ENCODE measurements at regions not wholly inside any gene's neighbourhood (a gene's known extent, or its start where the extent isn't known, plus 50 kb on each side); places are given as distances from the start of the nearest gene placed in this dataset.

DNA sequence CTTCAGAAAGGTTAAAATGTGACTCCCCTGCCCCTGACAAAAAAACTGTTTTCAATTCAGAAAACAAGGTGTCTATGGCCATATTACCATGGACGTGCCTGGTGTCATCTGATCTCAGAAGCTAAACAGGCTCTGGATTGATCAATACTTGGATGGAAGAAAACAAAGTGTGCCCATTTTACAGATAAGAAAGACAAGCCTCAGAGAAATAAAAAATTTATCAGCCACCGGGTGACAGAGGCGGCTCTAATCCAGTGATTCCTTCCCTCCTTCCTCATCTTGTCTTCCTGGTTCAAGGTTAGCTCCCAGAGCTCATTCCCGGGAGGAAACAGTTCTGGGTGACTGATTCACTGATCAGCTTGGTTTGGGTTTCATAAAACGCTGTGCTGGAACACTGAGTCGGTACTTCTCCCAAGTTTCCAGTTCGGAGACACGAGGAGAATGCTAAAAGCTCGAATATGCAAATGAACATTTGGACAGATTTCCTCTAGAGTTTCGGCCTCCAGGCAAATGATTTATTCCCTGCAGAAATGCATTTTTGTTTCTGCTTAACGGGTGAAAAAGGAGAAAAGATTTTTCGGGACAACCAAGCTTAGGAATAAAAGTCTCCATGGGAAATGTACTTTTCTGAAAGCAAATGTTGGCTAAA, 211.2 kb downstream of the UQCRFS1 start (continued):
- TF ChIP-seq, protein P1, sequence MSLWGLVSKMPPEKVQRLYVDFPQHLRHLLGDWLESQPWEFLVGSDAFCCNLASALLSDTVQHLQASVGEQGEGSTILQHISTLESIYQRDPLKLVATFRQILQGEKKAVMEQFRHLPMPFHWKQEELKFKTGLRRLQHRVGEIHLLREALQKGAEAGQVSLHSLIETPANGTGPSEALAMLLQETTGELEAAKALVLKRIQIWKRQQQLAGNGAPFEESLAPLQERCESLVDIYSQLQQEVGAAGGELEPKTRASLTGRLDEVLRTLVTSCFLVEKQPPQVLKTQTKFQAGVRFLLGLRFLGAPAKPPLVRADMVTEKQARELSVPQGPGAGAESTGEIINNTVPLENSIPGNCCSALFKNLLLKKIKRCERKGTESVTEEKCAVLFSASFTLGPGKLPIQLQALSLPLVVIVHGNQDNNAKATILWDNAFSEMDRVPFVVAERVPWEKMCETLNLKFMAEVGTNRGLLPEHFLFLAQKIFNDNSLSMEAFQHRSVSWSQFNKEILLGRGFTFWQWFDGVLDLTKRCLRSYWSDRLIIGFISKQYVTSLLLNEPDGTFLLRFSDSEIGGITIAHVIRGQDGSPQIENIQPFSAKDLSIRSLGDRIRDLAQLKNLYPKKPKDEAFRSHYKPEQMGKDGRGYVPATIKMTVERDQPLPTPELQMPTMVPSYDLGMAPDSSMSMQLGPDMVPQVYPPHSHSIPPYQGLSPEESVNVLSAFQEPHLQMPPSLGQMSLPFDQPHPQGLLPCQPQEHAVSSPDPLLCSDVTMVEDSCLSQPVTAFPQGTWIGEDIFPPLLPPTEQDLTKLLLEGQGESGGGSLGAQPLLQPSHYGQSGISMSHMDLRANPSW (CRISPR knock-in tag; conservative IDR thresholded peaks at IDR 0.05; ENCODE audit: low read depth), result no peak
- TF ChIP-seq GABPB1 (CRISPR knock-in tag; IDR thresholded peaks at IDR 0.05) (no peak), NR1H2 (CRISPR knock-in tag; IDR thresholded peaks at IDR 0.05) (no peak)
- TF ChIP-seq, protein P2, sequence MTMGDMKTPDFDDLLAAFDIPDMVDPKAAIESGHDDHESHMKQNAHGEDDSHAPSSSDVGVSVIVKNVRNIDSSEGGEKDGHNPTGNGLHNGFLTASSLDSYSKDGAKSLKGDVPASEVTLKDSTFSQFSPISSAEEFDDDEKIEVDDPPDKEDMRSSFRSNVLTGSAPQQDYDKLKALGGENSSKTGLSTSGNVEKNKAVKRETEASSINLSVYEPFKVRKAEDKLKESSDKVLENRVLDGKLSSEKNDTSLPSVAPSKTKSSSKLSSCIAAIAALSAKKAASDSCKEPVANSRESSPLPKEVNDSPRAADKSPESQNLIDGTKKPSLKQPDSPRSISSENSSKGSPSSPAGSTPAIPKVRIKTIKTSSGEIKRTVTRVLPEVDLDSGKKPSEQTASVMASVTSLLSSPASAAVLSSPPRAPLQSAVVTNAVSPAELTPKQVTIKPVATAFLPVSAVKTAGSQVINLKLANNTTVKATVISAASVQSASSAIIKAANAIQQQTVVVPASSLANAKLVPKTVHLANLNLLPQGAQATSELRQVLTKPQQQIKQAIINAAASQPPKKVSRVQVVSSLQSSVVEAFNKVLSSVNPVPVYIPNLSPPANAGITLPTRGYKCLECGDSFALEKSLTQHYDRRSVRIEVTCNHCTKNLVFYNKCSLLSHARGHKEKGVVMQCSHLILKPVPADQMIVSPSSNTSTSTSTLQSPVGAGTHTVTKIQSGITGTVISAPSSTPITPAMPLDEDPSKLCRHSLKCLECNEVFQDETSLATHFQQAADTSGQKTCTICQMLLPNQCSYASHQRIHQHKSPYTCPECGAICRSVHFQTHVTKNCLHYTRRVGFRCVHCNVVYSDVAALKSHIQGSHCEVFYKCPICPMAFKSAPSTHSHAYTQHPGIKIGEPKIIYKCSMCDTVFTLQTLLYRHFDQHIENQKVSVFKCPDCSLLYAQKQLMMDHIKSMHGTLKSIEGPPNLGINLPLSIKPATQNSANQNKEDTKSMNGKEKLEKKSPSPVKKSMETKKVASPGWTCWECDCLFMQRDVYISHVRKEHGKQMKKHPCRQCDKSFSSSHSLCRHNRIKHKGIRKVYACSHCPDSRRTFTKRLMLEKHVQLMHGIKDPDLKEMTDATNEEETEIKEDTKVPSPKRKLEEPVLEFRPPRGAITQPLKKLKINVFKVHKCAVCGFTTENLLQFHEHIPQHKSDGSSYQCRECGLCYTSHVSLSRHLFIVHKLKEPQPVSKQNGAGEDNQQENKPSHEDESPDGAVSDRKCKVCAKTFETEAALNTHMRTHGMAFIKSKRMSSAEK (CRISPR knock-in tag; IDR thresholded peaks at IDR 0.05; ENCODE audit: borderline replicate concordance), result no peak
- TF ChIP-seq, protein P3, sequence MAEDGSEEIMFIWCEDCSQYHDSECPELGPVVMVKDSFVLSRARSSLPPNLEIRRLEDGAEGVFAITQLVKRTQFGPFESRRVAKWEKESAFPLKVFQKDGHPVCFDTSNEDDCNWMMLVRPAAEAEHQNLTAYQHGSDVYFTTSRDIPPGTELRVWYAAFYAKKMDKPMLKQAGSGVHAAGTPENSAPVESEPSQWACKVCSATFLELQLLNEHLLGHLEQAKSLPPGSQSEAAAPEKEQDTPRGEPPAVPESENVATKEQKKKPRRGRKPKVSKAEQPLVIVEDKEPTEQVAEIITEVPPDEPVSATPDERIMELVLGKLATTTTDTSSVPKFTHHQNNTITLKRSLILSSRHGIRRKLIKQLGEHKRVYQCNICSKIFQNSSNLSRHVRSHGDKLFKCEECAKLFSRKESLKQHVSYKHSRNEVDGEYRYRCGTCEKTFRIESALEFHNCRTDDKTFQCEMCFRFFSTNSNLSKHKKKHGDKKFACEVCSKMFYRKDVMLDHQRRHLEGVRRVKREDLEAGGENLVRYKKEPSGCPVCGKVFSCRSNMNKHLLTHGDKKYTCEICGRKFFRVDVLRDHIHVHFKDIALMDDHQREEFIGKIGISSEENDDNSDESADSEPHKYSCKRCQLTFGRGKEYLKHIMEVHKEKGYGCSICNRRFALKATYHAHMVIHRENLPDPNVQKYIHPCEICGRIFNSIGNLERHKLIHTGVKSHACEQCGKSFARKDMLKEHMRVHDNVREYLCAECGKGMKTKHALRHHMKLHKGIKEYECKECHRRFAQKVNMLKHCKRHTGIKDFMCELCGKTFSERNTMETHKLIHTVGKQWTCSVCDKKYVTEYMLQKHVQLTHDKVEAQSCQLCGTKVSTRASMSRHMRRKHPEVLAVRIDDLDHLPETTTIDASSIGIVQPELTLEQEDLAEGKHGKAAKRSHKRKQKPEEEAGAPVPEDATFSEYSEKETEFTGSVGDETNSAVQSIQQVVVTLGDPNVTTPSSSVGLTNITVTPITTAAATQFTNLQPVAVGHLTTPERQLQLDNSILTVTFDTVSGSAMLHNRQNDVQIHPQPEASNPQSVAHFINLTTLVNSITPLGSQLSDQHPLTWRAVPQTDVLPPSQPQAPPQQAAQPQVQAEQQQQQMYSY (CRISPR knock-in tag; IDR thresholded peaks at IDR 0.05), result no peak
- TF ChIP-seq, protein P4, sequence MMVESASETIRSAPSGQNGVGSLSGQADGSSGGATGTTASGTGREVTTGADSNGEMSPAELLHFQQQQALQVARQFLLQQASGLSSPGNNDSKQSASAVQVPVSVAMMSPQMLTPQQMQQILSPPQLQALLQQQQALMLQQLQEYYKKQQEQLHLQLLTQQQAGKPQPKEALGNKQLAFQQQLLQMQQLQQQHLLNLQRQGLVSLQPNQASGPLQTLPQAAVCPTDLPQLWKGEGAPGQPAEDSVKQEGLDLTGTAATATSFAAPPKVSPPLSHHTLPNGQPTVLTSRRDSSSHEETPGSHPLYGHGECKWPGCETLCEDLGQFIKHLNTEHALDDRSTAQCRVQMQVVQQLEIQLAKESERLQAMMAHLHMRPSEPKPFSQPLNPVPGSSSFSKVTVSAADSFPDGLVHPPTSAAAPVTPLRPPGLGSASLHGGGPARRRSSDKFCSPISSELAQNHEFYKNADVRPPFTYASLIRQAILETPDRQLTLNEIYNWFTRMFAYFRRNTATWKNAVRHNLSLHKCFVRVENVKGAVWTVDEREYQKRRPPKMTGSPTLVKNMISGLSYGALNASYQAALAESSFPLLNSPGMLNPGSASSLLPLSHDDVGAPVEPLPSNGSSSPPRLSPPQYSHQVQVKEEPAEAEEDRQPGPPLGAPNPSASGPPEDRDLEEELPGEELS (CRISPR knock-in tag; IDR thresholded peaks at IDR 0.05), result no peak

DNA sequence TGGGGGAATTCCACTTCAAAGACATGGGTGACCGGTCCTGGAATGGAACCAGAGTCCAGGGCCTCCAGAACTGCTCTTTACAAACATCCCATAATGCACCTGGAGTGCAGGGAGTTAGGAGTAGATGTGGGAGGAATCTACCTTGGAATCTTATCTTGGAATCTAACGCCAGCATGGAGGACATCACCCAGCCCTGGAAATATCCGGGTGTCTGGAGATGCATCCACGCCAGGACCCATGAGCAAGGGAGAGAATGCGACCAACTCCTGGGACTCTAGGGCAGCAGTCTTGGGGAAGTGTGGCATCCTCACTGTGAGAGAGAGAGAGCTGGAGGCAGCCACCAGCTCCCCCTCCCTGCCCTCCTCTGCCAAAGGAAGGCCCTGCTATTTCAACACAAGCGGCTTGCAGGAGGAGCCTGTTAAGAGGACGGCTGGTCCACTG, 211.8 kb downstream of the UQCRFS1 start:
- DNase-seq (ENCODE audit: low spot score), result no peak

More for the DNA sequence above, 211.8 kb downstream of the UQCRFS1 start:
- no peak for ATAC-seq
- Mint-ChIP-seq H3K36me3 (peaks cover 19% of the 10 kb centered on the region), H3K27me3 (ENCODE audit: low read depth) (peaks cover 4% of the 10 kb centered on the region; the same call in 1 of the 2 replicates), H3K9me3 (peaks cover 30% of the 10 kb centered on the region), H3K4me3 (no peak overlapping the region), H3K27ac (no peak overlapping the region), H3K4me1 (peaks cover 22% of the 10 kb centered on the region)
- POLR2A ChIA-PET, result no interaction called here
- TF ChIP-seq FOXJ3 (CRISPR knock-in tag; IDR thresholded peaks at IDR 0.05; ENCODE audit: borderline replicate concordance), result no peak
- TF ChIP-seq, protein P3 (CRISPR knock-in tag; IDR thresholded peaks at IDR 0.05), result no peak
- TF ChIP-seq, protein P5, sequence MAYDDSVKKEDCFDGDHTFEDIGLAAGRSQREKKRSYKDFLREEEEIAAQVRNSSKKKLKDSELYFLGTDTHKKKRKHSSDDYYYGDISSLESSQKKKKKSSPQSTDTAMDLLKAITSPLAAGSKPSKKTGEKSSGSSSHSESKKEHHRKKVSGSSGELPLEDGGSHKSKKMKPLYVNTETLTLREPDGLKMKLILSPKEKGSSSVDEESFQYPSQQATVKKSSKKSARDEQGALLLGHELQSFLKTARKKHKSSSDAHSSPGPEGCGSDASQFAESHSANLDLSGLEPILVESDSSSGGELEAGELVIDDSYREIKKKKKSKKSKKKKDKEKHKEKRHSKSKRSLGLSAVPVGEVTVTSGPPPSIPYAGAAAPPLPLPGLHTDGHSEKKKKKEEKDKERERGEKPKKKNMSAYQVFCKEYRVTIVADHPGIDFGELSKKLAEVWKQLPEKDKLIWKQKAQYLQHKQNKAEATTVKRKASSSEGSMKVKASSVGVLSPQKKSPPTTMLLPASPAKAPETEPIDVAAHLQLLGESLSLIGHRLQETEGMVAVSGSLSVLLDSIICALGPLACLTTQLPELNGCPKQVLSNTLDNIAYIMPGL (CRISPR knock-in tag; IDR thresholded peaks at IDR 0.05), result no peak
- CTCF ChIA-PET, result interaction anchor here (1.0 to 1.6 kb wide), 4 partner anchors 12 to 119 kb away, joined by 3 to 5 read pairs (median 4); no protein-coding TSS in a partner anchor

Data from WTC11 (cell line).